ENCODE measurements at regions not wholly inside any gene's neighbourhood (a gene's known extent, or its start where the extent isn't known, plus 50 kb on each side); places are given as distances from the start of the nearest gene placed in this dataset.
"Not testable (repeated sequence)": the region's sequence is repeated elsewhere in the genome, so short reads cannot be mapped to it uniquely, and the experiment has no call there.

GRCh38 chr2:49753344-49753985 lies 599.1 kb upstream of the FSHR start:
- Histone ChIP-seq H3K27ac (no peak overlapping the region), H3K36me3 (no peaks in the 10 kb centered on the region), H3K9me3 (no peaks in the 10 kb centered on the region), H3K27me3 (no peaks in the 10 kb centered on the region), H3K4me3 (replicated peaks in 1 of 3) (no peak overlapping the region), H3K4me1 (no peaks in the 10 kb centered on the region)
- 50 to 60% methylated on average over 8 of the region's 8 CpGs for WGBS, 2 donors
- intact Hi-C loops (cut with DNase I): no loop called here
- no peak for DNase-seq
- TF ChIP-seq, protein P1, sequence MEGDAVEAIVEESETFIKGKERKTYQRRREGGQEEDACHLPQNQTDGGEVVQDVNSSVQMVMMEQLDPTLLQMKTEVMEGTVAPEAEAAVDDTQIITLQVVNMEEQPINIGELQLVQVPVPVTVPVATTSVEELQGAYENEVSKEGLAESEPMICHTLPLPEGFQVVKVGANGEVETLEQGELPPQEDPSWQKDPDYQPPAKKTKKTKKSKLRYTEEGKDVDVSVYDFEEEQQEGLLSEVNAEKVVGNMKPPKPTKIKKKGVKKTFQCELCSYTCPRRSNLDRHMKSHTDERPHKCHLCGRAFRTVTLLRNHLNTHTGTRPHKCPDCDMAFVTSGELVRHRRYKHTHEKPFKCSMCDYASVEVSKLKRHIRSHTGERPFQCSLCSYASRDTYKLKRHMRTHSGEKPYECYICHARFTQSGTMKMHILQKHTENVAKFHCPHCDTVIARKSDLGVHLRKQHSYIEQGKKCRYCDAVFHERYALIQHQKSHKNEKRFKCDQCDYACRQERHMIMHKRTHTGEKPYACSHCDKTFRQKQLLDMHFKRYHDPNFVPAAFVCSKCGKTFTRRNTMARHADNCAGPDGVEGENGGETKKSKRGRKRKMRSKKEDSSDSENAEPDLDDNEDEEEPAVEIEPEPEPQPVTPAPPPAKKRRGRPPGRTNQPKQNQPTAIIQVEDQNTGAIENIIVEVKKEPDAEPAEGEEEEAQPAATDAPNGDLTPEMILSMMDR (IDR thresholded peaks at IDR 0.05): no peak
- no peak for TF ChIP-seq POLR2A (IDR thresholded peaks at IDR 0.05)

DNA sequence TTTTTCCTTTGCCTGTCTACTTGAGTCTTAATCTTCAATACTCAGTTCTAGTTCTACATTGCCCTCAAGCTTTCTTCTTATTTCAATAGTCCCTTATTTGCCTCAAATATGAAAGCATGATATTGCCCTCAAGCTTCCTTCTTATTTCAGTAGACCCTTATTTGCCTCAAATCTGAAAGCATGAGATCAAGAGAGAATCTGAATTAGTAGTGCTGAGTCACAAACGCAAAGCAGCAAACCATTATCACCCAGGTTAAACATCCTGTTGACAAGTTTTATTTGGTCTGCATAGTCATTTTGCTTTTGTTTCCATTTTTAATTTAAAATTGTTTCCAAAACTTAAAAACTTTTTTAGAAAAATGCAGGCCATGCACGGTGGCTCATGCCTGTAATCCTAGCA lies 583.3 kb upstream of the FSHR start:
- 78 to 87% methylated on average over 2 of the region's 2 CpGs for WGBS, 2 donors
- Histone ChIP-seq H3K9me3 (no peaks in the 10 kb centered on the region), H3K36me3 (no peaks in the 10 kb centered on the region), H3K27me3 (no peaks in the 10 kb centered on the region), H3K4me1 (no peaks in the 10 kb centered on the region), H3K27ac (no peak overlapping the region), H3K4me3 (replicated peaks in 1 of 3) (no peak overlapping the region)
- TF ChIP-seq, protein P1 (IDR thresholded peaks at IDR 0.05): no peak
- TF ChIP-seq POLR2A (IDR thresholded peaks at IDR 0.05): no peak
- DNase-seq: no peak
- intact Hi-C loops (cut with DNase I): no loop called here

- H3K27ac ChIP-seq; H3K4me3 ChIP-seq (replicated peaks in 1 of 3); H3K9me3 ChIP-seq; DNase-seq; H3K27me3 ChIP-seq; H3K36me3 ChIP-seq; intact Hi-C loops (cut with DNase I); H3K4me1 ChIP-seq: not testable (repeated sequence)
- WGBS, 2 donors: 77 to 89% methylated on average over 4 of the region's 4 CpGs
These were observed 578.6 kb upstream of the FSHR start for GRCh38 chr2:49732924-49733323.

GRCh38 chr2:49719241-49719640 lies 564.9 kb upstream of the FSHR start:
- H3K9me3 ChIP-seq: no peaks in the 10 kb centered on the region
- no peak overlapping the region for H3K27ac ChIP-seq
- no peaks in the 10 kb centered on the region for H3K27me3 ChIP-seq
- intact Hi-C loops (cut with DNase I): no loop called here
- no peak for DNase-seq
- no peak overlapping the region for H3K4me3 ChIP-seq (replicated peaks in 1 of 3)
- H3K36me3 ChIP-seq: no peaks in the 10 kb centered on the region
- H3K4me1 ChIP-seq: no peaks in the 10 kb centered on the region
- no peak for TF ChIP-seq POLR2A (IDR thresholded peaks at IDR 0.05)
- TF ChIP-seq, protein P1 (IDR thresholded peaks at IDR 0.05): no peak

- 38 to 49% methylated on average over 4 of the region's 4 CpGs for WGBS, 2 donors
- no peak overlapping the region for H3K27ac ChIP-seq
- intact Hi-C loops (cut with DNase I): no loop called here
- DNase-seq: no peak
- H3K27me3 ChIP-seq: no peaks in the 10 kb centered on the region
- H3K36me3 ChIP-seq: no peaks in the 10 kb centered on the region
- no peak for TF ChIP-seq POLR2A (IDR thresholded peaks at IDR 0.05)
- TF ChIP-seq, protein P1 (IDR thresholded peaks at IDR 0.05): no peak
- H3K4me1 ChIP-seq: no peaks in the 10 kb centered on the region
- H3K4me3 ChIP-seq (replicated peaks in 1 of 3): no peak overlapping the region
- no peaks in the 10 kb centered on the region for H3K9me3 ChIP-seq
These were observed 561.3 kb upstream of the FSHR start for GRCh38 chr2:49715597-49715996.

DNA sequence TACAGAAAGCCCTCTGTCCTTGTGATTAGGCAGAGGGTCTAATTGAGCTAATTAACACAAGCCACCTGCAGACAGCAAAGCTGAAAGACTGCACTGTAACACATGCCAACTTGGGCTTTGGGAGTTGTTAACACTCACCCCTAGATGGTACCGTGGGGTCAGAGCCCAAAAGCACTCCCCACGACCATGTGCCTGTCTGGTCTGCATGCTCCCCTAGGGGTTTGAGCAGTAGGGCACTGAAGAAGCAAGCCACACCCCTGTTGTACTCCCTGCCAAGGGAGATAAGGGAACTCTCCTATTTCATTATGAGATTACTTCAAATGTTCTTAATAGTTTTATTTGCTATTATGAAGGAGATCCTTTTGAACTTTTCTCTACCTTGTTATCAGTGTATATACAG lies 560.1 kb upstream of the FSHR start:
- no peak for DNase-seq
- no peaks in the 10 kb centered on the region for H3K9me3 ChIP-seq
- H3K27ac ChIP-seq: no peak overlapping the region
- TF ChIP-seq POLR2A (IDR thresholded peaks at IDR 0.05): no peak
- TF ChIP-seq, protein P1 (IDR thresholded peaks at IDR 0.05): no peak
- H3K4me1 ChIP-seq: no peaks in the 10 kb centered on the region
- no peak overlapping the region for H3K4me3 ChIP-seq (replicated peaks in 1 of 3)
- WGBS, 2 donors: 68 to 69% methylated on average over 2 of the region's 2 CpGs
- no peaks in the 10 kb centered on the region for H3K36me3 ChIP-seq
- H3K27me3 ChIP-seq: no peaks in the 10 kb centered on the region
- intact Hi-C loops (cut with DNase I): no loop called here

Data from thyroid gland (tissue), 4 donors.